ENCODE measurements at regions not wholly inside any gene's neighbourhood (a gene's known extent, or its start where the extent isn't known, plus 50 kb on each side); places are given as distances from the start of the nearest gene placed in this dataset.

- FAIRE-seq (no peak), DNase-seq (ENCODE audit: low read depth, low spot score) (no peak)
- Histone ChIP-seq H2AFZ (ENCODE audit: control insufficient read depth, low read length) (no peak overlapping the region), H3K36me3 (ENCODE audit: control insufficient read depth in 2 of 2, extremely low read depth in 1 of 2, insufficient read depth in 2 of 2, low read length in 2 of 2) (no peaks in the 10 kb centered on the region), H3K4me3 (ENCODE audit: control insufficient read depth in 2 of 3, extremely low read depth in 1 of 3, insufficient read depth in 2 of 3, low read depth in 1 of 3, low read length in 3 of 3) (no peak overlapping the region), H3K4me2 (ENCODE audit: control insufficient read depth, extremely low read depth, insufficient read depth, low read depth, low read length) (no peak overlapping the region), H4K20me1 (ENCODE audit: control insufficient read depth, extremely low read depth, insufficient read depth, low read length) (no peaks in the 10 kb centered on the region), H3K9ac (ENCODE audit: control insufficient read depth, extremely low read depth, insufficient read depth, low read length) (no peak overlapping the region), H3K4me1 (ENCODE audit: control insufficient read depth, extremely low read depth, insufficient read depth, low read length) (no peaks in the 10 kb centered on the region), H3K79me2 (ENCODE audit: control insufficient read depth, insufficient read depth, low read length) (no peaks in the 10 kb centered on the region), H3K27ac (ENCODE audit: control insufficient read depth, insufficient read depth, low read length) (no peak overlapping the region), H3K27me3 (ENCODE audit: control insufficient read depth, extremely low read depth, insufficient read depth, low read length) (no peaks in the 10 kb centered on the region), H3K9me1 (ENCODE audit: control insufficient read depth, extremely low read depth, insufficient read depth, low read length) (no peaks in the 10 kb centered on the region), H3K9me3 (ENCODE audit: control insufficient read depth, low read depth, low read length) (no peaks in the 10 kb centered on the region)
- dilution Hi-C loops (cut with MboI; ENCODE audit: extremely low pct_ligation_motif_present, low sequenced_read_pairs): no loop called here
- TF ChIP-seq CTCF (optimal IDR thresholded peaks at IDR 0.05 in 1 of 3, IDR thresholded peaks at IDR 0.05 in 1 of 3, conservative IDR thresholded peaks at IDR 0.05 in 1 of 3; ENCODE audit: extremely low read depth in 1 of 3, insufficient read depth in 2 of 3, low read length in 3 of 3) (no peak), EZH2 (IDR thresholded peaks at IDR 0.05; ENCODE audit: low read length) (no peak)
These were observed 91.0 kb downstream of the SLC2A10 start for GRCh38 chr20:46800409-46800804.

- H3K9me3 ChIP-seq (ENCODE audit: control insufficient read depth, low read depth, low read length): no peaks in the 10 kb centered on the region
- H3K4me2 ChIP-seq (ENCODE audit: control insufficient read depth, extremely low read depth, insufficient read depth, low read depth, low read length): no peak overlapping the region
- H3K9ac ChIP-seq (ENCODE audit: control insufficient read depth, extremely low read depth, insufficient read depth, low read length): no peak overlapping the region
- no peak overlapping the region for H3K27ac ChIP-seq (ENCODE audit: control insufficient read depth, insufficient read depth, low read length)
- H4K20me1 ChIP-seq (ENCODE audit: control insufficient read depth, extremely low read depth, insufficient read depth, low read length): no peaks in the 10 kb centered on the region
- TF ChIP-seq EZH2 (IDR thresholded peaks at IDR 0.05; ENCODE audit: low read length) (no peak), CTCF (optimal IDR thresholded peaks at IDR 0.05 in 1 of 3, IDR thresholded peaks at IDR 0.05 in 1 of 3, conservative IDR thresholded peaks at IDR 0.05 in 1 of 3; ENCODE audit: extremely low read depth in 1 of 3, insufficient read depth in 2 of 3, low read length in 3 of 3) (no peak)
- H3K27me3 ChIP-seq (ENCODE audit: control insufficient read depth, extremely low read depth, insufficient read depth, low read length): no peaks in the 10 kb centered on the region
- no peaks in the 10 kb centered on the region for H3K4me1 ChIP-seq (ENCODE audit: control insufficient read depth, extremely low read depth, insufficient read depth, low read length)
- no peak overlapping the region for H3K4me3 ChIP-seq (ENCODE audit: control insufficient read depth in 2 of 3, extremely low read depth in 1 of 3, insufficient read depth in 2 of 3, low read depth in 1 of 3, low read length in 3 of 3)
- H3K9me1 ChIP-seq (ENCODE audit: control insufficient read depth, extremely low read depth, insufficient read depth, low read length): no peaks in the 10 kb centered on the region
- no peak for DNase-seq (ENCODE audit: low read depth, low spot score)
- H3K36me3 ChIP-seq (ENCODE audit: control insufficient read depth in 2 of 2, extremely low read depth in 1 of 2, insufficient read depth in 2 of 2, low read length in 2 of 2): no peaks in the 10 kb centered on the region
- dilution Hi-C loops (cut with MboI; ENCODE audit: extremely low pct_ligation_motif_present, low sequenced_read_pairs): no loop called here
- no peaks in the 10 kb centered on the region for H3K79me2 ChIP-seq (ENCODE audit: control insufficient read depth, insufficient read depth, low read length)
- H2AFZ ChIP-seq (ENCODE audit: control insufficient read depth, low read length): no peak overlapping the region
- no peak for FAIRE-seq
These were observed 91.7 kb downstream of the SLC2A10 start for GRCh38 chr20:46801003-46801702.
